ENCODE measurements at regions not wholly inside any gene's neighbourhood (a gene's known extent, or its start where the extent isn't known, plus 50 kb on each side); places are given as distances from the start of the nearest gene placed in this dataset.
"Not testable (repeated sequence)": the region's sequence is repeated elsewhere in the genome, so short reads cannot be mapped to it uniquely, and the experiment has no call there.

DNA sequence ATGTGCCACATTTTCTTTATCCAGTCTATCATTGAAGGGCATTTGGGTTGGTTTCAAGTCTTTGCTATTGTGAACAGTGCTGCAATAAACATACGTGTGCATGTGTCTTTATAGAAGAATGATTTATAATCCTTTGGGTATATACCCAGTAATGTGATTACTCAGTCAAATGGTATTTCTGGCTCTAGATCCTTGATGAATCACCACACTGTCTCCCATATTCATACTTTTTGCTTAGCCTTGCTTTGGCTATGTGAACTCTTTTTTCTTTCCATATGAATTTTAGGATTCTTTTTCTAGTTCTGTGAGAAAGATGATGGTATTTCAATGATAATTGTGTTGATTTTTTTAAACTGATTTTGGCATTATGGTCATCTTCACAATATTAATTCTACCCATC, 530.1 kb downstream of the SLC6A15 start:
- H3K36me3 ChIP-seq (ENCODE audit: control insufficient read depth in 2 of 2, insufficient read depth in 1 of 2, low read length in 2 of 2); H3K4me3 ChIP-seq (ENCODE audit: low read depth, low read length); H3K9me3 ChIP-seq (ENCODE audit: control insufficient read depth, insufficient read depth, low read depth, low read length); H3K4me1 ChIP-seq (ENCODE audit: control insufficient read depth, insufficient read depth, low read length); CTCF ChIA-PET; H3K27ac ChIP-seq (ENCODE audit: extremely low read depth, low read depth, low read length): not testable (repeated sequence)
- POLR2A ChIA-PET = interaction anchor here (0.7 kb wide), 1 partner anchor 1668 kb away, joined by 3 read pairs; no protein-coding TSS in a partner anchor

DNA sequence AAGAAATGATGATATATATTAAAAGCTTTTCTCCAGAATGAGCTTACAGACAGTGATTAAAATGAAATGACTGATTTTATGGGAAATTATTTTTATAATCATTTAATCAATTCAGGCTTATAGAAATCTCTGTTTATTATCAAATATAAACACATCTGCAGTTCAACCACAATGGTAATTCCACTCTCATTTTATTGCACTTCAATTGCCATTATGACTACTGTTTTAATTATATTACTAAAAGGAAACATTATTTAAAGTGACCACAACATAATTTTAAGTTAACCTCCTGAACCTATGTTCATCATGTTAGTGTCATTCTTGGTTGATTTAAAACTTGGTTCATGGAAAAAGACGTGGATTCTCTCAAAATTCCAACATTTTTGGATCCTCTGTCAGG, 536.3 kb downstream of the SLC6A15 start:
- H3K4me3 ChIP-seq (ENCODE audit: low read depth, low read length) = no peak overlapping the region
- H3K36me3 ChIP-seq (ENCODE audit: control insufficient read depth in 2 of 2, insufficient read depth in 1 of 2, low read length in 2 of 2) = no peaks in the 10 kb centered on the region
- ChIA-PET POLR2A (no interaction called here), CTCF (no interaction called here)
- no peak overlapping the region for H3K27ac ChIP-seq (ENCODE audit: extremely low read depth, low read depth, low read length)
- no peaks in the 10 kb centered on the region for H3K9me3 ChIP-seq (ENCODE audit: control insufficient read depth, insufficient read depth, low read depth, low read length)
- H3K4me1 ChIP-seq (ENCODE audit: control insufficient read depth, insufficient read depth, low read length) = no peaks in the 10 kb centered on the region
- no peak for TF ChIP-seq HOXC10 (CRISPR knock-in tag; IDR thresholded peaks at IDR 0.05)
- no peak for TF ChIP-seq ZFHX2 (tag by site-specific recombination; conservative IDR thresholded peaks at IDR 0.05)
- TF ChIP-seq ZNF433 (tag by site-specific recombination; IDR thresholded peaks at IDR 0.05; ENCODE audit: low read depth) = no peak
- no peak for TF ChIP-seq ZNF530 (tag by site-specific recombination; IDR thresholded peaks at IDR 0.05; ENCODE audit: low read depth)
- no peak for TF ChIP-seq ZNF785 (tag by site-specific recombination; IDR thresholded peaks at IDR 0.05)
- TF ChIP-seq, protein P1, sequence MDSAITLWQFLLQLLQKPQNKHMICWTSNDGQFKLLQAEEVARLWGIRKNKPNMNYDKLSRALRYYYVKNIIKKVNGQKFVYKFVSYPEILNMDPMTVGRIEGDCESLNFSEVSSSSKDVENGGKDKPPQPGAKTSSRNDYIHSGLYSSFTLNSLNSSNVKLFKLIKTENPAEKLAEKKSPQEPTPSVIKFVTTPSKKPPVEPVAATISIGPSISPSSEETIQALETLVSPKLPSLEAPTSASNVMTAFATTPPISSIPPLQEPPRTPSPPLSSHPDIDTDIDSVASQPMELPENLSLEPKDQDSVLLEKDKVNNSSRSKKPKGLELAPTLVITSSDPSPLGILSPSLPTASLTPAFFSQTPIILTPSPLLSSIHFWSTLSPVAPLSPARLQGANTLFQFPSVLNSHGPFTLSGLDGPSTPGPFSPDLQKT (IDR thresholded peaks at IDR 0.05; ENCODE audit: borderline replicate concordance, low read depth, low read length) = no peak
- TF ChIP-seq ZNF585B (tag by site-specific recombination; IDR thresholded peaks at IDR 0.05) = no peak
- no peak for TF ChIP-seq ZNF157 (tag by site-specific recombination; IDR thresholded peaks at IDR 0.05)
- TF ChIP-seq, protein P2, sequence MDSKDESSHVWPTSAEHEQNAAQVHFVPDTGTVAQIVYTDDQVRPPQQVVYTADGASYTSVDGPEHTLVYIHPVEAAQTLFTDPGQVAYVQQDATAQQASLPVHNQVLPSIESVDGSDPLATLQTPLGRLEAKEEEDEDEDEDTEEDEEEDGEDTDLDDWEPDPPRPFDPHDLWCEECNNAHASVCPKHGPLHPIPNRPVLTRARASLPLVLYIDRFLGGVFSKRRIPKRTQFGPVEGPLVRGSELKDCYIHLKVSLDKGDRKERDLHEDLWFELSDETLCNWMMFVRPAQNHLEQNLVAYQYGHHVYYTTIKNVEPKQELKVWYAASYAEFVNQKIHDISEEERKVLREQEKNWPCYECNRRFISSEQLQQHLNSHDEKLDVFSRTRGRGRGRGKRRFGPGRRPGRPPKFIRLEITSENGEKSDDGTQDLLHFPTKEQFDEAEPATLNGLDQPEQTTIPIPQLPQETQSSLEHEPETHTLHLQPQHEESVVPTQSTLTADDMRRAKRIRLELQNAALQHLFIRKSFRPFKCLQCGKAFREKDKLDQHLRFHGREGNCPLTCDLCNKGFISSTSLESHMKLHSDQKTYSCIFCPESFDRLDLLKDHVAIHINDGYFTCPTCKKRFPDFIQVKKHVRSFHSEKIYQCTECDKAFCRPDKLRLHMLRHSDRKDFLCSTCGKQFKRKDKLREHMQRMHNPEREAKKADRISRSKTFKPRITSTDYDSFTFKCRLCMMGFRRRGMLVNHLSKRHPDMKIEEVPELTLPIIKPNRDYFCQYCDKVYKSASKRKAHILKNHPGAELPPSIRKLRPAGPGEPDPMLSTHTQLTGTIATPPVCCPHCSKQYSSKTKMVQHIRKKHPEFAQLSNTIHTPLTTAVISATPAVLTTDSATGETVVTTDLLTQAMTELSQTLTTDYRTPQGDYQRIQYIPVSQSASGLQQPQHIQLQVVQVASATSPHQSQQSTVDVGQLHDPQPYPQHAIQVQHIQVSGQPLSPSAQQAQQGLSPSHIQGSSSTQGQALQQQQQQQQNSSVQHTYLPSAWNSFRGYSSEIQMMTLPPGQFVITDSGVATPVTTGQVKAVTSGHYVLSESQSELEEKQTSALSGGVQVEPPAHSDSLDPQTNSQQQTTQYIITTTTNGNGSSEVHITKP (tag by site-specific recombination; IDR thresholded peaks at IDR 0.05) = no peak
- no peak for TF ChIP-seq ZNF221 (tag by site-specific recombination; IDR thresholded peaks at IDR 0.05; ENCODE audit: borderline replicate concordance)
- no peak for TF ChIP-seq REPIN1 (tag by site-specific recombination; IDR thresholded peaks at IDR 0.05; ENCODE audit: low read depth)
- no peak for TF ChIP-seq YY2 (tag by site-specific recombination; IDR thresholded peaks at IDR 0.05)
- TF ChIP-seq AEBP2 (tag by site-specific recombination; IDR thresholded peaks at IDR 0.05; ENCODE audit: borderline replicate concordance) = no peak
- no peak for TF ChIP-seq MZF1 (tag by site-specific recombination; IDR thresholded peaks at IDR 0.05; ENCODE audit: borderline replicate concordance)
- no peak for TF ChIP-seq ZNF639 (tag by site-specific recombination; IDR thresholded peaks at IDR 0.05)
- TF ChIP-seq ZNF600 (tag by site-specific recombination; IDR thresholded peaks at IDR 0.05) = no peak
- no peak for TF ChIP-seq ZFP41 (tag by site-specific recombination; IDR thresholded peaks at IDR 0.05; ENCODE audit: borderline replicate concordance)
